SU-DHL-6 (cell line): ENCODE measurements at regions not wholly inside any gene's neighbourhood (a gene's known extent, or its start where the extent isn't known, plus 50 kb on each side); places are given as distances from the start of the nearest gene placed in this dataset.

Experiments
- H2AFZ ChIP-seq: fragments of 200-600 bp; sonication (generic); 2 replicates; pipeline ENCODE4 v1.6.1; 2014; ENCODE audit warnings: low read depth, mild to moderate bottlenecking, moderate library complexity, mixed read lengths, antibody characterized with exemption, low read length; ENCODE audit not compliant: severe bottlenecking
- H3F3A ChIP-seq: fragments of 200-600 bp; shearing (Covaris generic); 2 replicates; pipeline ENCODE4 v1.6.0; 2016; ENCODE audit warnings: antibody characterized with exemption, mild to moderate bottlenecking; ENCODE audit not compliant: insufficient read depth
- H3K27ac ChIP-seq: fragments of 200-600 bp; sonication (generic); 2 replicates; pipeline ENCODE4 v1.5.1; 2016; ENCODE audit warnings: low read depth, mild to moderate bottlenecking, low read length, moderate library complexity, mixed read lengths
- H3K27me3 ChIP-seq: fragments of 200-600 bp; sonication (generic), shearing (Covaris generic); 2 replicates; pipeline ENCODE4 v1.6.0; 2014; ENCODE audit warnings: mild to moderate bottlenecking, low read length
- H3K36me3 ChIP-seq: fragments of 200-600 bp; sonication (generic); 2 replicates; pipeline ENCODE4 v1.6.1; 2014; ENCODE audit warnings: mild to moderate bottlenecking, low read length, mixed read lengths
- H3K4me2 ChIP-seq: fragments of 300-600, 200-600 bp; shearing (Covaris generic), sonication (generic); 2 replicates; pipeline ENCODE4 v1.6.0; 2014; ENCODE audit warnings: low read length, low read depth, mild to moderate bottlenecking; ENCODE audit not compliant: poor library complexity, severe bottlenecking
- H3K4me3 ChIP-seq: fragments of 200-600 bp; sonication (generic); 2 replicates; pipeline ENCODE4 v1.5.1; 2014; ENCODE audit warnings: antibody characterized with exemption, low read length, mild to moderate bottlenecking, mixed read lengths; ENCODE audit not compliant: insufficient read depth, poor library complexity, severe bottlenecking
- H3K79me2 ChIP-seq: fragments of 200-600 bp; sonication (generic); 2 replicates; pipeline ENCODE4 v1.6.1; 2014; ENCODE audit warnings: mild to moderate bottlenecking, low read length, moderate library complexity; ENCODE audit not compliant: insufficient read depth
- H3K9ac ChIP-seq: fragments of 200-600 bp; sonication (generic); 2 replicates; pipeline ENCODE4 v1.7.0; 2014; ENCODE audit warnings: mild to moderate bottlenecking, low read length
- H3K9me2 ChIP-seq: fragments of 200-600 bp; sonication (generic); replicated peaks from 2 replicates; pipeline ENCODE4 v1.6.1; 2014; ENCODE audit warnings: low read length; ENCODE audit not compliant: insufficient read depth
- H3K9me3 ChIP-seq: fragments of 200-600 bp; sonication (generic); 2 replicates; pipeline ENCODE4 v1.6.1; 2014; ENCODE audit warnings: low read length, mixed read lengths; ENCODE audit not compliant: insufficient read depth
- H4K20me1 ChIP-seq: fragments of 200-600 bp; sonication (generic); 2 replicates; pipeline ENCODE4 v1.6.1; 2014; ENCODE audit warnings: low read depth, mild to moderate bottlenecking, antibody characterized with exemption, low read length, moderate library complexity, mixed read lengths
- CTCF ChIP-seq: fragments of 200-600 bp; sonication (generic); IDR thresholded peaks from one replicate; pipeline ENCODE4 v1.5.1; 2017; ENCODE audit warnings: antibody characterized with exemption, mild to moderate bottlenecking, low read length, moderate library complexity; ENCODE audit not compliant: insufficient read depth, poor library complexity, severe bottlenecking
- EZH2phosphoT487 ChIP-seq: fragments of 200-600 bp; sonication (generic), shearing (Covaris generic); conservative IDR thresholded peaks from 2 replicates; pipeline ENCODE4 v1.6.1; 2018; ENCODE audit warnings: mild to moderate bottlenecking, antibody characterized with exemption, low read length, moderate library complexity, mixed read lengths

- TF ChIP-seq CTCF, result no peak
- TF ChIP-seq EZH2phosphoT487, result no peak
- Histone ChIP-seq H3K4me3 (no peak overlapping the region), H4K20me1 (no peaks in the 10 kb centered on the region), H3K79me2 (no peaks in the 10 kb centered on the region), H3K9ac (no peak overlapping the region), H3K4me2 (no peak overlapping the region), H3F3A (no peaks in the 10 kb centered on the region), H3K27ac (no peak overlapping the region), H3K9me3 (no peaks in the 10 kb centered on the region), H2AFZ (no peak overlapping the region), H3K9me2 (no peaks in the 10 kb centered on the region), H3K36me3 (no peaks in the 10 kb centered on the region), H3K27me3 (no peaks in the 10 kb centered on the region)
Observed at GRCh38 chr5:3796736-3797135, 201.1 kb downstream of the IRX1 start.

GRCh38 chr5:3801967-3802366 lies 206.3 kb downstream of the IRX1 start:
- Histone ChIP-seq H3K9me2 (no peaks in the 10 kb centered on the region), H3K4me3 (no peak overlapping the region), H3K36me3 (no peaks in the 10 kb centered on the region), H3K4me2 (no peak overlapping the region), H3K9ac (no peak overlapping the region), H3K9me3 (no peaks in the 10 kb centered on the region), H2AFZ (no peak overlapping the region), H3K27ac (no peak overlapping the region), H3K79me2 (no peaks in the 10 kb centered on the region), H4K20me1 (no peaks in the 10 kb centered on the region), H3F3A (no peaks in the 10 kb centered on the region), H3K27me3 (no peaks in the 10 kb centered on the region)
- no peak for TF ChIP-seq CTCF
- no peak for TF ChIP-seq EZH2phosphoT487

- no peak overlapping the region for H3K4me2 ChIP-seq
- no peaks in the 10 kb centered on the region for H4K20me1 ChIP-seq
- H3K36me3 ChIP-seq, result no peaks in the 10 kb centered on the region
- H3K9ac ChIP-seq, result no peak overlapping the region
- no peaks in the 10 kb centered on the region for H3K9me3 ChIP-seq
- no peak overlapping the region for H2AFZ ChIP-seq
- H3K27me3 ChIP-seq, result no peaks in the 10 kb centered on the region
- H3K4me3 ChIP-seq, result no peak overlapping the region
- no peaks in the 10 kb centered on the region for H3K79me2 ChIP-seq
- H3F3A ChIP-seq, result no peaks in the 10 kb centered on the region
- TF ChIP-seq CTCF (no peak), EZH2phosphoT487 (no peak)
- no peaks in the 10 kb centered on the region for H3K9me2 ChIP-seq
- no peak overlapping the region for H3K27ac ChIP-seq
Observed at GRCh38 chr5:3809455-3809854, 213.8 kb downstream of the IRX1 start.

- Histone ChIP-seq H3K79me2 (no peaks in the 10 kb centered on the region), H3K9me3 (no peaks in the 10 kb centered on the region), H2AFZ (no peak overlapping the region), H3F3A (no peaks in the 10 kb centered on the region), H3K9me2 (no peaks in the 10 kb centered on the region), H3K4me2 (no peak overlapping the region), H3K27ac (no peak overlapping the region), H3K36me3 (no peaks in the 10 kb centered on the region), H3K4me3 (no peak overlapping the region), H3K27me3 (no peaks in the 10 kb centered on the region), H4K20me1 (no peaks in the 10 kb centered on the region), H3K9ac (no peak overlapping the region)
- TF ChIP-seq CTCF (no peak), EZH2phosphoT487 (no peak)
Observed at GRCh38 chr5:3811116-3811515, 215.5 kb downstream of the IRX1 start.
